BJ (cell line): ENCODE measurements at regions not wholly inside any gene's neighbourhood (a gene's known extent, or its start where the extent isn't known, plus 50 kb on each side); places are given as distances from the start of the nearest gene placed in this dataset.

ENCODE experiments used
- CTCF ChIA-PET: fragments of 350-600 bp; formaldehyde crosslinking; extraction: SDS; loops from one replicate; lab custom pipeline; 2021; ENCODE audit warnings: antibody characterized with exemption, inconsistent platforms; lab: Yijun Ruan, JAX
- POLR2A ChIA-PET: fragments of 300-600 bp; sonication (Branson Sonifier 250); formaldehyde crosslinking; extraction: SDS; loops from one replicate; lab custom pipeline; 2021; ENCODE audit warnings: antibody characterized with exemption; lab: Charles Lee
- DNase-seq: peaks from one replicate; pipeline ENCODE4 v3.0.0-alpha.2; 2011; ENCODE audit warnings: low read depth
- H3K27me3 ChIP-seq: 2 replicates; pipeline ENCODE4 v1.6.0; 2011; ENCODE audit warnings: low read length; ENCODE audit not compliant: control insufficient read depth, insufficient read depth
- H3K36me3 ChIP-seq: 2 replicates; pipeline ENCODE4 v1.5.1; 2011; ENCODE audit warnings: low read length; ENCODE audit not compliant: control insufficient read depth, insufficient read depth
- H3K4me3 ChIP-seq: 2 replicates; pipeline ENCODE4 v1.5.1; 2011; ENCODE audit warnings: low read depth, mild to moderate bottlenecking, control low read depth, low read length
- CTCF ChIP-seq: IDR thresholded peaks from 2 replicates; pipeline ENCODE4 v1.5.1; 2011; ENCODE audit warnings: low read depth, mild to moderate bottlenecking, control low read depth, inconsistent platforms, low read length, moderate library complexity; ENCODE audit not compliant: insufficient read depth

GRCh38 chr10:113426181-113426877 lies 126.5 kb upstream of the HABP2 start:
- Histone ChIP-seq H3K27me3 (peaks cover 15% of the 10 kb centered on the region), H3K4me3 (no peak overlapping the region), H3K36me3 (no peaks in the 10 kb centered on the region)
- DNase-seq: no peak
- ChIA-PET POLR2A (no interaction called here), CTCF (interaction anchor here (0.8 to 1.1 kb wide), 3 partner anchors 9 to 28 kb away, joined by 3 read pairs; no protein-coding TSS in a partner anchor)
- TF ChIP-seq CTCF: no peak

- ChIA-PET CTCF (interaction anchor here (0.8 to 1.0 kb wide), 2 partner anchors 27 to 137 kb away, joined by 3 read pairs; no protein-coding TSS in a partner anchor), POLR2A (interaction anchor here (0.6 kb wide), 1 partner anchor 902 kb away, joined by 5 read pairs; no protein-coding TSS in a partner anchor)
- Histone ChIP-seq H3K27me3 (peaks cover 17% of the 10 kb centered on the region), H3K36me3 (no peaks in the 10 kb centered on the region), H3K4me3 (no peak overlapping the region)
- no peak for TF ChIP-seq CTCF
- no peak for DNase-seq
Measured at GRCh38 chr10:113427236-113427735, 125.6 kb upstream of the HABP2 start.

- POLR2A ChIA-PET: interaction anchor here (0.6 kb wide), 1 partner anchor 902 kb away, joined by 5 read pairs; no protein-coding TSS in a partner anchor
Measured at GRCh38 chr10:113427811-113428558, 124.9 kb upstream of the HABP2 start.

GRCh38 chr10:113430634-113431397 lies 122.0 kb upstream of the HABP2 start:
- no peak for TF ChIP-seq CTCF
- ChIA-PET CTCF (interaction anchor here (0.6 kb wide), 1 partner anchor 112 kb away, joined by 3 read pairs; no protein-coding TSS in a partner anchor), POLR2A (no interaction called here)

More at GRCh38 chr10:113427811-113428558, 124.9 kb upstream of the HABP2 start:
- DNase-seq: no peak
- TF ChIP-seq CTCF: no peak
- CTCF ChIA-PET: interaction anchor here (1.0 kb wide), 1 partner anchor 136 kb away, joined by 3 read pairs; no protein-coding TSS in a partner anchor
- Histone ChIP-seq H3K4me3 (no peak overlapping the region), H3K27me3 (peaks cover 18% of the 10 kb centered on the region), H3K36me3 (no peaks in the 10 kb centered on the region)

More at GRCh38 chr10:113430634-113431397, 122.0 kb upstream of the HABP2 start:
- Histone ChIP-seq H3K27me3 (peaks cover 10% of the 10 kb centered on the region), H3K36me3 (no peaks in the 10 kb centered on the region), H3K4me3 (no peak overlapping the region)
- DNase-seq: no peak
